Fibroblast of lung (primary cell): ENCODE measurements at regions not wholly inside any gene's neighbourhood (a gene's known extent, or its start where the extent isn't known, plus 50 kb on each side); places are given as distances from the start of the nearest gene placed in this dataset.
A peak's percentile ranks its signal among the peaks of the same experiment; 100 is the strongest.

ENCODE experiments used
- DNase-seq, 2 donors: peaks; one replicate each; pipeline versions ENCODE4 v3.0.0 to v3.0.0-alpha.2; 2010; ENCODE audit warnings: low read depth in 2 of 2
- H2AFZ ChIP-seq: 2 replicates; pipeline ENCODE4 v1.5.1; 2012; ENCODE audit warnings: low read length, control low read depth, inconsistent platforms
- H3K27ac ChIP-seq: 2 replicates; pipeline ENCODE4 v1.5.1; 2011; ENCODE audit warnings: low read length, control low read depth; ENCODE audit not compliant: insufficient read depth
- H3K27me3 ChIP-seq: 2 replicates; pipeline ENCODE4 v1.5.1; 2011; ENCODE audit warnings: mild to moderate bottlenecking, low read length; ENCODE audit not compliant: control insufficient read depth, insufficient read depth
- H3K36me3 ChIP-seq: 2 replicates; pipeline ENCODE4 v1.5.1; 2011; ENCODE audit warnings: low read length; ENCODE audit not compliant: control insufficient read depth, insufficient read depth
- H3K4me1 ChIP-seq: 2 replicates; pipeline ENCODE4 v1.5.1; 2011; ENCODE audit warnings: low read length; ENCODE audit not compliant: control insufficient read depth, insufficient read depth; ENCODE audit errors: extremely low read depth
- H3K4me2 ChIP-seq: 2 replicates; pipeline ENCODE4 v1.5.1; 2011; ENCODE audit warnings: low read length, control low read depth; ENCODE audit not compliant: insufficient read depth; ENCODE audit errors: extremely low read depth
- H3K4me3 ChIP-seq, 4 experiments: fragments of 200-600 bp in 1 of 4; sonication (generic) in 1 of 4; replicated peaks in 1 of 4; 2 replicates each; pipeline ENCODE4 v1.5.1; 2011 to 2016; ENCODE audit warnings: low read length in 4 of 4, low read depth in 3 of 4, mild to moderate bottlenecking in 3 of 4, control low read depth in 2 of 4, inconsistent platforms in 1 of 4, mixed read lengths in 1 of 4; ENCODE audit not compliant: insufficient read depth in 1 of 4; ENCODE audit errors: control extremely low read depth in 1 of 4
- H3K79me2 ChIP-seq: 2 replicates; pipeline ENCODE4 v1.5.1; 2012; ENCODE audit warnings: mild to moderate bottlenecking, low read length, inconsistent platforms; ENCODE audit not compliant: control insufficient read depth, insufficient read depth
- H3K9ac ChIP-seq: 2 replicates; pipeline ENCODE4 v1.5.1; 2011; ENCODE audit warnings: mild to moderate bottlenecking, low read length, control low read depth; ENCODE audit not compliant: insufficient read depth
- H3K9me3 ChIP-seq: 2 replicates; pipeline ENCODE4 v1.5.1; 2012; ENCODE audit warnings: low read depth, low read length; ENCODE audit not compliant: control insufficient read depth, insufficient read depth
- H4K20me1 ChIP-seq: 2 replicates; pipeline ENCODE4 v1.5.1; 2011; ENCODE audit warnings: low read length; ENCODE audit not compliant: control insufficient read depth, insufficient read depth; ENCODE audit errors: extremely low read depth
- CTCF ChIP-seq, 2 donors: IDR thresholded peaks in 1 of 2; conservative IDR thresholded peaks in 1 of 2; 1 replicate in 1 of 2; 2 replicates in 1 of 2; pipeline ENCODE4 v1.5.1; 2011 to 2012; ENCODE audit warnings: low read length in 2 of 2, control low read depth in 1 of 2, inconsistent platforms in 1 of 2, low read depth in 1 of 2, mild to moderate bottlenecking in 1 of 2
- EZH2 ChIP-seq: IDR thresholded peaks from 2 replicates; pipeline ENCODE4 v1.5.1; 2012; ENCODE audit warnings: low read length, control low read depth, mild to moderate bottlenecking; ENCODE audit errors: missing control alignments

- H2AFZ ChIP-seq = peak overlapping the region; percentile 27
- H3K27ac ChIP-seq = peak overlapping the region; percentile 91
- no peaks in the 10 kb centered on the region for H3K36me3 ChIP-seq
- H3K4me2 ChIP-seq = peak overlapping the region; percentile 67
- no peak for TF ChIP-seq CTCF (conservative IDR thresholded peaks at IDR 0.05 in 1 of 2, IDR thresholded peaks at IDR 0.05 in 1 of 2; ENCODE audit: low read depth in 1 of 2, low read length in 2 of 2)
- TF ChIP-seq EZH2 = no peak
- peak overlapping the region; percentile 77 for H3K9ac ChIP-seq
- no peaks in the 10 kb centered on the region for H4K20me1 ChIP-seq
- H3K4me1 ChIP-seq = no peaks in the 10 kb centered on the region
- H3K4me3 ChIP-seq = peak overlapping the region; percentile 67 to 91 (median 68)
- H3K27me3 ChIP-seq = no peaks in the 10 kb centered on the region
- peak in 1 of 2 donors; percentile 15 for DNase-seq
- H3K79me2 ChIP-seq = no peaks in the 10 kb centered on the region
- H3K9me3 ChIP-seq = no peaks in the 10 kb centered on the region
These were observed 84.0 kb downstream of the HFE start for GRCh38 chr6:26170951-26171841.

DNA sequence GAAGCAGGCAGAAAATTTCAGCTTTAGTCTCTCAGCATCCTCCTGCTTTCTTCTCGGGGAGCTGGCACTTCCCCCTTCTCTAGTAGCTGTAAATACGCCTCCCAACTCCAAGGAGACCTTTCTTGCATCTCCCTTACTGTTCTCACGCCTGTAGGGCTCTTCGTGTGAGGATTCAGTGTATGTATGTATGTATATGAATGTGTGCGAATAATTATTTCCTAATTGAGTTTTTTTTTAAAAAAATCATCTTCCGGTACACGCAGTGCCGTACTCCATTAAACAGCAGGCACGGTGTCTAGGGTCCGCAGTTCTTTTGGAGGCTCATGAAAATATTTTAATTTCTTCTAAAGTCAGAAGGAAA is 85.4 kb downstream of the HFE start:
- no peaks in the 10 kb centered on the region for H3K36me3 ChIP-seq
- H2AFZ ChIP-seq = peak overlapping the region; percentile 68
- peak overlapping the region; percentile 67 to 91 (median 68) for H3K4me3 ChIP-seq
- no peaks in the 10 kb centered on the region for H3K79me2 ChIP-seq
- peak overlapping the region; percentile 94 for H3K4me2 ChIP-seq
- no peaks in the 10 kb centered on the region for H4K20me1 ChIP-seq
- H3K4me1 ChIP-seq = no peaks in the 10 kb centered on the region
- DNase-seq = peak; percentile 52 to 54
- TF ChIP-seq CTCF (conservative IDR thresholded peaks at IDR 0.05 in 1 of 2, IDR thresholded peaks at IDR 0.05 in 1 of 2; ENCODE audit: low read depth in 1 of 2, low read length in 2 of 2) (no peak), EZH2 (no peak)
- peak overlapping the region; percentile 77 for H3K9ac ChIP-seq
- peak overlapping the region; percentile 91 for H3K27ac ChIP-seq
- H3K9me3 ChIP-seq = no peaks in the 10 kb centered on the region
- no peaks in the 10 kb centered on the region for H3K27me3 ChIP-seq

DNA sequence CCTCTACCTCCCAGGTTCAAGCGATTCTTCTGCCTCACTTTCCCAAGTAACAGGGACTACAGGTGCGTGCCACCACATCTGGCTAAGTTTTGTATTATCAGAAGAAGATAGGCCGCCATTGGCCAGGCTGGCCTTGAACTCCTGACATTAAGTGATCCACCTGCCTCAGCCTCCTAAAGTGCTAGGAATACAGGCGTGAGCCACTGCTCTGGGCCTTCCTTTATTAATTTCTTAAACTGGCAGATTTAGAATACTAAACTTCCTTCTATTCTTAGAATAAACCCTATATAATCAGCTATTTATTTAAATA is 86.6 kb downstream of the HFE start:
- Histone ChIP-seq H3K27ac (no peak overlapping the region), H3K4me2 (no peak overlapping the region), H3K9me3 (no peaks in the 10 kb centered on the region), H2AFZ (no peak overlapping the region), H3K9ac (no peak overlapping the region), H3K36me3 (no peaks in the 10 kb centered on the region), H3K27me3 (no peaks in the 10 kb centered on the region), H3K79me2 (no peaks in the 10 kb centered on the region), H3K4me1 (no peaks in the 10 kb centered on the region), H3K4me3 (no peak overlapping the region), H4K20me1 (no peaks in the 10 kb centered on the region)
- DNase-seq = no peak
- TF ChIP-seq CTCF (conservative IDR thresholded peaks at IDR 0.05 in 1 of 2, IDR thresholded peaks at IDR 0.05 in 1 of 2; ENCODE audit: low read depth in 1 of 2, low read length in 2 of 2) = no peak
- TF ChIP-seq EZH2 = no peak
